Endodermal cell (in vitro differentiated cells): ENCODE measurements at regions not wholly inside any gene's neighbourhood (a gene's known extent, or its start where the extent isn't known, plus 50 kb on each side); places are given as distances from the start of the nearest gene placed in this dataset.

ENCODE experiments used
- DNase-seq: peaks from one replicate; pipeline ENCODE4 v3.0.0-alpha.2; 2017
- H3K27ac ChIP-seq: 2 replicates; pipeline ENCODE4 v1.5.1; 2013; ENCODE audit warnings: mild to moderate bottlenecking, low read depth, low read length, moderate library complexity
- H3K27me3 ChIP-seq: 2 replicates; pipeline ENCODE4 v1.6.1; 2013; ENCODE audit warnings: mild to moderate bottlenecking, low read length, moderate library complexity; ENCODE audit not compliant: insufficient read depth, control insufficient read depth, poor library complexity, severe bottlenecking
- H3K36me3 ChIP-seq: 2 replicates; pipeline ENCODE4 v1.7.0; 2013; ENCODE audit warnings: mild to moderate bottlenecking, low read length, moderate library complexity; ENCODE audit not compliant: control insufficient read depth, insufficient read depth
- H3K4me1 ChIP-seq: one replicate; pipeline ENCODE4 v1.7.0; 2013; ENCODE audit warnings: low read length; ENCODE audit not compliant: control insufficient read depth, insufficient read depth
- H3K4me3 ChIP-seq: 2 replicates; pipeline ENCODE4 v1.5.1; 2013; ENCODE audit warnings: mild to moderate bottlenecking, low read length, moderate library complexity
- H3K9ac ChIP-seq: 2 replicates; pipeline ENCODE4 v1.6.1; 2013; ENCODE audit warnings: mild to moderate bottlenecking, low read length, moderate library complexity; ENCODE audit not compliant: poor library complexity, severe bottlenecking; ENCODE audit errors: extremely low read depth
- H3K9me3 ChIP-seq: 2 replicates; pipeline ENCODE4 v1.6.1; 2013; ENCODE audit warnings: mild to moderate bottlenecking, low read length, moderate library complexity; ENCODE audit not compliant: control insufficient read depth
- H3K27ac Mint-ChIP-seq: 2 replicates; pipeline ENCODE4 v1.8.0; 2020; ENCODE audit warnings: mixed read lengths
- H3K27me3 Mint-ChIP-seq: 2 replicates; pipeline ENCODE4 v1.8.0; 2021; ENCODE audit warnings: mild to moderate bottlenecking, mixed read lengths; ENCODE audit not compliant: insufficient read depth
- H3K36me3 Mint-ChIP-seq: 2 replicates; pipeline ENCODE4 v1.8.0; 2020; ENCODE audit warnings: low read depth, mixed read lengths
- H3K4me1 Mint-ChIP-seq: 2 replicates; pipeline ENCODE4 v1.8.0; 2020; ENCODE audit warnings: mixed read lengths
- H3K4me3 Mint-ChIP-seq: 2 replicates; pipeline ENCODE4 v1.8.0; 2020; ENCODE audit warnings: mild to moderate bottlenecking, moderate library complexity, mixed read lengths
- H3K9me3 Mint-ChIP-seq: 2 replicates; pipeline ENCODE4 v1.8.0; 2020; ENCODE audit warnings: mild to moderate bottlenecking, mixed read lengths
- WGBS, 2 experiments: methylation state at CpG; one replicate each; pipeline versions ENCODE4 v1.1.5 to v1.1.7; 2013; ENCODE audit warnings: missing lambda C conversion rate in 2 of 2, mixed read lengths in 1 of 2; ENCODE audit not compliant: insufficient coverage in 1 of 2, insufficient read length in 1 of 2; 5-methylcytosine and 5-hydroxymethylcytosine counted together
- TF ChIP-seq, protein P1 (sequence below): fragments of 200-600 bp; sonication (generic); conservative IDR thresholded peaks from 2 replicates; pipeline ENCODE4 v1.5.0; 2021; ENCODE audit warnings: antibody characterized with exemption, mild to moderate bottlenecking

DNA sequence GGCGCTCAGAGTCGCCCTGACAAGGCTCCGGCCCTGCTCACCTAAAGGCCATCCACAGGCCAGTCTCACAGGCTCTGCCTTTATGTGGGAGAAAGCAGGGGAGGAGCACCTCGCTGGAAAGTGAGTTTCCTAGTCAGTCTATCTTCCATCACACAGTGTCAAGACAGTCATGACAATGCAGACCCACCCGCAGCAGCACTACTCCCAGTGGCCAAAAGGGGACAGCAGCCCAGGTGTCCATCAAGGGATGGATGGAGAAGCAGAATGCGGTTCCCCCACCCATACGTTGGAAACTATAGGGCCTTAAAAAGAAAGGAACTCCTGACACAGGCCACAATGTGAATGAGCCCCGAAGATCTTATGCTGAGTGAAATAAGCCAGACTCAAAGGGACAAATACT, 226.8 kb downstream of the ENGASE start:
- no peaks in the 10 kb centered on the region for H3K9me3 Mint-ChIP-seq
- H3K4me1 ChIP-seq, result no peaks in the 10 kb centered on the region
- DNase-seq, result peak; percentile 76
- H3K9ac ChIP-seq, result no peak overlapping the region
- no peaks in the 10 kb centered on the region for H3K9me3 ChIP-seq
- H3K4me3 ChIP-seq, result no peak overlapping the region
- H3K36me3 ChIP-seq, result no peaks in the 10 kb centered on the region
- H3K4me3 Mint-ChIP-seq, result no peak overlapping the region
- no peaks in the 10 kb centered on the region for H3K27me3 ChIP-seq
- no peaks in the 10 kb centered on the region for H3K4me1 Mint-ChIP-seq
- TF ChIP-seq, protein P1, sequence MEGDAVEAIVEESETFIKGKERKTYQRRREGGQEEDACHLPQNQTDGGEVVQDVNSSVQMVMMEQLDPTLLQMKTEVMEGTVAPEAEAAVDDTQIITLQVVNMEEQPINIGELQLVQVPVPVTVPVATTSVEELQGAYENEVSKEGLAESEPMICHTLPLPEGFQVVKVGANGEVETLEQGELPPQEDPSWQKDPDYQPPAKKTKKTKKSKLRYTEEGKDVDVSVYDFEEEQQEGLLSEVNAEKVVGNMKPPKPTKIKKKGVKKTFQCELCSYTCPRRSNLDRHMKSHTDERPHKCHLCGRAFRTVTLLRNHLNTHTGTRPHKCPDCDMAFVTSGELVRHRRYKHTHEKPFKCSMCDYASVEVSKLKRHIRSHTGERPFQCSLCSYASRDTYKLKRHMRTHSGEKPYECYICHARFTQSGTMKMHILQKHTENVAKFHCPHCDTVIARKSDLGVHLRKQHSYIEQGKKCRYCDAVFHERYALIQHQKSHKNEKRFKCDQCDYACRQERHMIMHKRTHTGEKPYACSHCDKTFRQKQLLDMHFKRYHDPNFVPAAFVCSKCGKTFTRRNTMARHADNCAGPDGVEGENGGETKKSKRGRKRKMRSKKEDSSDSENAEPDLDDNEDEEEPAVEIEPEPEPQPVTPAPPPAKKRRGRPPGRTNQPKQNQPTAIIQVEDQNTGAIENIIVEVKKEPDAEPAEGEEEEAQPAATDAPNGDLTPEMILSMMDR, result peak; percentile 68
- 72 to 84% methylated on average over 7 to 8 of the region's 8 CpGs for WGBS, 2 experiments
- H3K27ac Mint-ChIP-seq, result no peak overlapping the region
- H3K27me3 Mint-ChIP-seq, result no peaks in the 10 kb centered on the region
- no peaks in the 10 kb centered on the region for H3K36me3 Mint-ChIP-seq
- H3K27ac ChIP-seq, result no peak overlapping the region

DNA sequence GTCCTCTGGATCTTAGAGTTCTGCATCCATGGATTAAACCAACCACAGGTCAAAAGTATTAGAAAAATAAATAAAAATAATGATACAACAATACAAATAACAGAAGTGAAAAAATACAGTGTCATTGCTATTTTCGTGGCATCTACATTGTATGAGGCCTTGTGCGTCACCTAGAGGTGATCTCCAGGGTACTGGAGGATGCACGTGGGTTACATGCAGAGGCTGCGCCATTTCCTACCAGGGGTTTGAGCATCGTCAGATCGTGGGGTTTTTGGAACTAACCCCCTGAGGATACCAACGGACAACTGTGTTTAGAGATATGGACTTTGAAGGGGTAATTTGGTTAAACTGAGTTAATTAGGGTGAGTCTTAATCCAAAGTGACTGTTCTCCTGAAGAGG, 224.7 kb downstream of the ENGASE start:
- Mint-ChIP-seq H3K4me1 (no peaks in the 10 kb centered on the region), H3K36me3 (no peaks in the 10 kb centered on the region), H3K27me3 (peaks cover 12% of the 10 kb centered on the region), H3K27ac (no peak overlapping the region), H3K4me3 (no peak overlapping the region), H3K9me3 (no peaks in the 10 kb centered on the region)
- no peak overlapping the region for H3K4me3 ChIP-seq
- peaks cover 11% of the 10 kb centered on the region for H3K27me3 ChIP-seq
- H3K9ac ChIP-seq, result no peak overlapping the region
- no peak for DNase-seq
- no peak overlapping the region for H3K27ac ChIP-seq
- TF ChIP-seq, protein P1, result no peak
- H3K36me3 ChIP-seq, result no peaks in the 10 kb centered on the region
- no peaks in the 10 kb centered on the region for H3K4me1 ChIP-seq
- WGBS, 2 experiments, result 93 to 95% methylated on average over 7 of the region's 7 CpGs
- H3K9me3 ChIP-seq, result no peaks in the 10 kb centered on the region

DNA sequence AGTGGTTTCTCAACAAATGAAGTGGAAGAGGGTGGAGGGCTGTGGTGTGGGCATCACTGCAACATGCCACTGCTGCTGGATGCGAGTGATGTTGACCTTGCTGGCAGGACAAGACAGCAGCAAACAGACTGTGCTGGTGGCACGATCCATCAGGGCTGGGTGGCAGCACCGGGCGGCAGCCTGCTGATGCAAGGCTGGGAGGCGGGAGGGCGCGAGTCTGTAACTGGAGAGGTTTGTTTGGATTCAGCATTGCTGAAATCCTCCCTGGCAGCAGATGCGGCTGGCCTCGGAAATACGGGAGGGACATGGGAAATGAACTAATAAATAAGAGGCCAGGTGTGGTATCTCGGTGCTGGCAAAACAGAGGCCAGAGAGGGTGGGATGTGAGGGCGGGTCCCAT, 224.2 kb downstream of the ENGASE start:
- 89 to 91% methylated on average over 10 to 12 of the region's 12 CpGs for WGBS, 2 experiments
- H3K4me3 Mint-ChIP-seq, result no peak overlapping the region
- peaks cover 16% of the 10 kb centered on the region for H3K27me3 Mint-ChIP-seq
- Histone ChIP-seq H3K36me3 (no peaks in the 10 kb centered on the region), H3K27ac (no peak overlapping the region), H3K9ac (no peak overlapping the region), H3K4me3 (no peak overlapping the region), H3K4me1 (no peaks in the 10 kb centered on the region), H3K27me3 (peaks cover 11% of the 10 kb centered on the region), H3K9me3 (no peaks in the 10 kb centered on the region)
- H3K27ac Mint-ChIP-seq, result no peak overlapping the region
- no peaks in the 10 kb centered on the region for H3K36me3 Mint-ChIP-seq
- no peaks in the 10 kb centered on the region for H3K9me3 Mint-ChIP-seq
- no peaks in the 10 kb centered on the region for H3K4me1 Mint-ChIP-seq
- TF ChIP-seq, protein P1, result no peak
- DNase-seq, result no peak
